H1 (cell line): ENCODE measurements at regions not wholly inside any gene's neighbourhood (a gene's known extent, or its start where the extent isn't known, plus 50 kb on each side); places are given as distances from the start of the nearest gene placed in this dataset.

ENCODE experiments used
- CEBPB ChIP-seq: IDR thresholded peaks from 2 replicates; pipeline ENCODE4 v1.6.1; 2012; ENCODE audit warnings: low read depth, low read length
- EZH2 ChIP-seq: fragments of 200-600 bp; sonication (generic); IDR thresholded peaks from 2 replicates; pipeline ENCODE4 v1.7.1; 2012; ENCODE audit warnings: low read depth, mild to moderate bottlenecking, moderate library complexity, low read length, inconsistent platforms; ENCODE audit not compliant: severe bottlenecking
- KDM4A ChIP-seq: IDR thresholded peaks from one replicate; pipeline ENCODE4 v1.7.1; 2012; ENCODE audit warnings: low read depth, mild to moderate bottlenecking, moderate library complexity, low read length, inconsistent platforms; ENCODE audit not compliant: severe bottlenecking
- SIN3A ChIP-seq, 2 experiments: IDR thresholded peaks in 1 of 2; conservative IDR thresholded peaks in 1 of 2; 2 replicates each; pipeline ENCODE4 v1.6.1; 2011 to 2012; ENCODE audit warnings: low read length in 2 of 2, improper control_type of control experiment in 1 of 2, low read depth in 1 of 2, mild to moderate bottlenecking in 1 of 2
- TAF7 ChIP-seq: optimal IDR thresholded peaks from 2 replicates; pipeline ENCODE3; 2011; ENCODE audit warnings: low read depth, mild to moderate bottlenecking, inconsistent platforms, low read length, moderate library complexity, borderline replicate concordance

DNA sequence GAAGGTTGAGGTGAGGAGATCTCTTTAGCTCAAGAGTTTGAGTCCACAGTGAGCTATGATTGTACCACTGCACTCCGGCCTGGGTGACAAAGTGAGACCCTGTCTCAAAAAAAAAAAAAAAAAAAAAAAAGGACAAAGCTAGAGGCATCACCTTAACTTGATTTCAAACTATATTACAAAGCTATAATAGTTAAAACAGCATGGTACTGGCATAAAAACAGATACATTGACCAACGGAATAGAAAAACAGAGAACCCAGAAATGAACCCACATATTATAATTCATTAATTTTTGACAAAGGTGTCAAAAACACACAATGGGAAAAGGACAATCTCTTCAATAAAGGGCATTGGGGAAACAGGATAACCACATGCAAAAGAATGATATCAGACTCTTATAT is 50.8 kb upstream of the MBOAT1 start (continued):
- no peak for TF ChIP-seq TAF7
- TF ChIP-seq CEBPB: no peak
- TF ChIP-seq EZH2: no peak
- TF ChIP-seq KDM4A: no peak
- TF ChIP-seq SIN3A (conservative IDR thresholded peaks at IDR 0.05 in 1 of 2, IDR thresholded peaks at IDR 0.05 in 1 of 2; ENCODE audit: low read depth in 1 of 2, low read length in 2 of 2): no peak
